H1 (cell line): ENCODE measurements at regions not wholly inside any gene's neighbourhood (a gene's known extent, or its start where the extent isn't known, plus 50 kb on each side); places are given as distances from the start of the nearest gene placed in this dataset.

Experiments
- CTCF ChIA-PET: fragments of 300-600 bp; sonication (Branson Sonifier 250); formaldehyde crosslinking; loops from one replicate; lab custom pipeline; 2021; ENCODE audit not compliant: partially characterized antibody; lab: Charles Lee
- POLR2A ChIA-PET: fragments of 300-600 bp; sonication (Branson Sonifier 250); formaldehyde crosslinking; loops from one replicate; lab custom pipeline; 2021; ENCODE audit warnings: inconsistent platforms; ENCODE audit not compliant: partially characterized antibody; lab: Charles Lee
- DNase-seq, 2 experiments: peaks; one replicate each; pipeline versions ENCODE4 v3.0.0 to v3.0.0-alpha.2; 2010 to 2022; ENCODE audit warnings: low spot score in 2 of 2, low read depth in 1 of 2, mixed read lengths in 1 of 2
- FAIRE-seq: peaks from 2 replicates; lab custom pipeline; 2011; peaks lifted over from hg19 to GRCh38; lab: Jason Lieb, UNC
- H2AFZ ChIP-seq: 2 replicates; pipeline ENCODE4 v1.8.1; 2012; ENCODE audit warnings: low read length, inconsistent platforms
- H2AK5ac ChIP-seq: 2 replicates; pipeline ENCODE4 v1.6.1; 2013; ENCODE audit warnings: low read depth, low read length
- H2BK120ac ChIP-seq: replicated peaks from 2 replicates; pipeline ENCODE3; 2013; ENCODE audit warnings: low read depth, low read length, inconsistent platforms
- H2BK12ac ChIP-seq: 2 replicates; pipeline ENCODE4 v1.6.1; 2013; ENCODE audit warnings: low read depth, low read length
- H2BK15ac ChIP-seq: 2 replicates; pipeline ENCODE4 v1.6.1; 2013; ENCODE audit warnings: low read length
- H2BK20ac ChIP-seq: 2 replicates; pipeline ENCODE4 v1.6.1; 2013; ENCODE audit warnings: low read length
- H2BK5ac ChIP-seq: 2 replicates; pipeline ENCODE4 v1.6.1; 2013; ENCODE audit warnings: low read depth, low read length
- H3K14ac ChIP-seq: 2 replicates; pipeline ENCODE4 v1.6.1; 2013; ENCODE audit warnings: inconsistent platforms; ENCODE audit not compliant: insufficient read length
- H3K18ac ChIP-seq: 2 replicates; pipeline ENCODE4 v1.6.1; 2013; ENCODE audit warnings: low read length; ENCODE audit errors: extremely low read depth
- H3K23ac ChIP-seq: 2 replicates; pipeline ENCODE4 v1.6.1; 2013; ENCODE audit warnings: inconsistent platforms; ENCODE audit not compliant: insufficient read length
- H3K23me2 ChIP-seq: 2 replicates; pipeline ENCODE4 v1.6.1; 2013; ENCODE audit warnings: low read depth, low read length
- H3K27ac ChIP-seq: 2 replicates; pipeline ENCODE4 v1.6.1; 2011; ENCODE audit warnings: low read depth, low read length, inconsistent platforms
- H3K27me3 ChIP-seq, 4 experiments: replicated peaks in 1 of 4; 1 replicate in 1 of 4; 2 replicates in 3 of 4; pipeline versions ENCODE4 v1.6.1 to v1.8.1; 2011 to 2013; ENCODE audit warnings: low read length in 3 of 4, mild to moderate bottlenecking in 3 of 4, inconsistent platforms in 2 of 4, mixed read lengths in 2 of 4, moderate library complexity in 1 of 4; ENCODE audit not compliant: control insufficient read depth in 3 of 4, insufficient read depth in 3 of 4; ENCODE audit errors: extremely low read depth in 1 of 4
- H3K36me3 ChIP-seq, 4 experiments: 2 replicates each; pipeline versions ENCODE4 v1.6.1 to v1.8.1; 2011 to 2013; ENCODE audit warnings: mild to moderate bottlenecking in 4 of 4, low read length in 3 of 4, moderate library complexity in 2 of 4, control low read depth in 1 of 4, inconsistent platforms in 1 of 4; ENCODE audit not compliant: insufficient read depth in 4 of 4, control insufficient read depth in 2 of 4
- H3K4ac ChIP-seq: replicated peaks from 2 replicates; pipeline ENCODE3; 2013; ENCODE audit warnings: low read length, low read depth, mixed read lengths, inconsistent platforms; ENCODE audit not compliant: insufficient read length
- H3K4me1 ChIP-seq, 4 experiments: replicated peaks in 1 of 4; 1 replicate in 1 of 4; 2 replicates in 3 of 4; pipeline versions ENCODE4 v1.6.1 to v1.8.1; 2011 to 2013; ENCODE audit warnings: low read length in 3 of 4, inconsistent platforms in 2 of 4, mixed read lengths in 1 of 4; ENCODE audit not compliant: insufficient read depth in 4 of 4, control insufficient read depth in 3 of 4
- H3K4me2 ChIP-seq, 2 experiments: 2 replicates each; pipeline versions ENCODE4 v1.6.1 to v1.8.1; 2011 to 2013; ENCODE audit warnings: low read depth in 2 of 2, low read length in 2 of 2, control low read depth in 1 of 2, inconsistent platforms in 1 of 2, mild to moderate bottlenecking in 1 of 2; ENCODE audit not compliant: insufficient read depth in 1 of 2
- H3K4me3 ChIP-seq, 4 experiments: fragments of 200-600, 300-600 bp in 1 of 4; sonication (generic), shearing (Covaris generic), sonication (Bioruptor Twin) in 1 of 4; 2 replicates each; pipeline versions ENCODE4 v1.5.1 to v1.8.1; 2011 to 2016; ENCODE audit warnings: low read length in 4 of 4, low read depth in 3 of 4, control low read depth in 2 of 4, inconsistent platforms in 2 of 4, mild to moderate bottlenecking in 2 of 4, mixed read lengths in 1 of 4, moderate library complexity in 1 of 4; ENCODE audit not compliant: insufficient read depth in 2 of 4; ENCODE audit errors: extremely low read depth in 1 of 4
- H3K56ac ChIP-seq: replicated peaks from 2 replicates; pipeline ENCODE3; 2013; ENCODE audit warnings: low read depth, mild to moderate bottlenecking, mixed read lengths, low read length, inconsistent platforms; ENCODE audit not compliant: insufficient read length
- H3K79me1 ChIP-seq: 2 replicates; pipeline ENCODE4 v1.6.1; 2013; ENCODE audit warnings: low read depth, low read length, control low read depth
- H3K79me2 ChIP-seq, 2 experiments: 2 replicates each; pipeline versions ENCODE4 v1.6.1 to v1.8.1; 2012 to 2013; ENCODE audit warnings: low read length in 2 of 2, mild to moderate bottlenecking in 2 of 2, inconsistent platforms in 1 of 2; ENCODE audit not compliant: insufficient read depth in 2 of 2, control insufficient read depth in 1 of 2
- H3K9ac ChIP-seq, 4 experiments: replicated peaks in 1 of 4; 1 replicate in 1 of 4; 2 replicates in 3 of 4; pipeline versions ENCODE4 v1.6.1 to v1.8.1; 2011 to 2013; ENCODE audit warnings: low read depth in 3 of 4, low read length in 3 of 4, control low read depth in 2 of 4, mild to moderate bottlenecking in 2 of 4, moderate library complexity in 2 of 4, inconsistent platforms in 1 of 4; ENCODE audit errors: extremely low read depth in 1 of 4
- H3K9me3 ChIP-seq, 2 experiments: 2 replicates each; pipeline versions ENCODE4 v1.6.1 to v1.8.1; 2012 to 2013; ENCODE audit warnings: mild to moderate bottlenecking in 2 of 2, moderate library complexity in 2 of 2, control low read depth in 1 of 2, inconsistent platforms in 1 of 2, low read depth in 1 of 2, low read length in 1 of 2, mixed read lengths in 1 of 2; ENCODE audit not compliant: insufficient read depth in 2 of 2
- H4K20me1 ChIP-seq, 2 experiments: replicated peaks in 1 of 2; 2 replicates each; pipeline versions ENCODE3 to v1.8.1; 2011 to 2013; ENCODE audit warnings: inconsistent platforms in 2 of 2, low read length in 2 of 2, mild to moderate bottlenecking in 1 of 2; ENCODE audit not compliant: insufficient read depth in 2 of 2, control insufficient read depth in 1 of 2
- H4K5ac ChIP-seq: 2 replicates; pipeline ENCODE4 v1.6.1; 2013; ENCODE audit warnings: low read length, low read depth, mixed read lengths, inconsistent platforms; ENCODE audit not compliant: insufficient read length
- H4K8ac ChIP-seq: 2 replicates; pipeline ENCODE4 v1.8.0; 2013; ENCODE audit warnings: mild to moderate bottlenecking, moderate library complexity, low read length, inconsistent platforms; ENCODE audit not compliant: insufficient read depth; ENCODE audit errors: extremely low read depth
- H4K91ac ChIP-seq: replicated peaks from 2 replicates; pipeline ENCODE3; 2013; ENCODE audit warnings: low read length, mixed read lengths, inconsistent platforms; ENCODE audit not compliant: insufficient read length
- ASH2L ChIP-seq: fragments of 200-600, 300-600 bp; sonication (generic); IDR thresholded peaks from one replicate; pipeline ENCODE4 v1.7.1; 2017; ENCODE audit warnings: low read length
- BACH1 ChIP-seq: IDR thresholded peaks from 2 replicates; pipeline ENCODE4 v1.6.1; 2012; ENCODE audit warnings: low read length, improper control_type of control experiment
- BCL11A ChIP-seq, 2 experiments: IDR thresholded peaks; one replicate each; pipeline ENCODE4 v1.6.1; 2011; ENCODE audit warnings: low read depth in 2 of 2, low read length in 2 of 2, mild to moderate bottlenecking in 2 of 2
- CHD1 ChIP-seq: IDR thresholded peaks from 2 replicates; pipeline ENCODE4 v1.6.1; 2012; ENCODE audit warnings: low read depth, low read length, improper control_type of control experiment
- E2F6 ChIP-seq: IDR thresholded peaks from 2 replicates; pipeline ENCODE4 v1.6.1; 2012; ENCODE audit warnings: inconsistent platforms
- HDAC6 ChIP-seq: IDR thresholded peaks from one replicate; pipeline ENCODE4 v1.7.1; 2012; ENCODE audit warnings: low read depth, mild to moderate bottlenecking, inconsistent platforms, low read length, moderate library complexity
- KDM1A ChIP-seq: fragments of 200-600, 300-600 bp; sonication (generic); IDR thresholded peaks from 2 replicates; pipeline ENCODE4 v1.7.1; 2016; ENCODE audit warnings: mild to moderate bottlenecking, low read length, borderline replicate concordance
- NANOG ChIP-seq: IDR thresholded peaks from 2 replicates; pipeline ENCODE4 v1.6.1; 2011; ENCODE audit warnings: low read length, low read depth, mild to moderate bottlenecking, inconsistent platforms; ENCODE audit not compliant: insufficient read depth, poor library complexity, severe bottlenecking
- NRF1 ChIP-seq: IDR thresholded peaks from 2 replicates; pipeline ENCODE4 v1.6.1; 2011; ENCODE audit warnings: mild to moderate bottlenecking, low read depth, low read length, improper control_type of control experiment
- RBBP5 ChIP-seq: IDR thresholded peaks from 2 replicates; pipeline ENCODE4 v1.7.1; 2012; ENCODE audit warnings: low read depth, mild to moderate bottlenecking, inconsistent platforms, low read length, moderate library complexity, borderline replicate concordance
- SIN3A ChIP-seq, 2 experiments: IDR thresholded peaks in 1 of 2; conservative IDR thresholded peaks in 1 of 2; 2 replicates each; pipeline ENCODE4 v1.6.1; 2011 to 2012; ENCODE audit warnings: low read length in 2 of 2, improper control_type of control experiment in 1 of 2, low read depth in 1 of 2, mild to moderate bottlenecking in 1 of 2
- SP1 ChIP-seq: IDR thresholded peaks from 2 replicates; pipeline ENCODE4 v1.6.1; 2011; ENCODE audit warnings: low read depth, low read length
- SRF ChIP-seq: IDR thresholded peaks from 2 replicates; pipeline ENCODE4 v1.6.1; 2011; ENCODE audit warnings: mild to moderate bottlenecking, low read depth, low read length, moderate library complexity
- TAF7 ChIP-seq: optimal IDR thresholded peaks from 2 replicates; pipeline ENCODE3; 2011; ENCODE audit warnings: low read depth, mild to moderate bottlenecking, inconsistent platforms, low read length, moderate library complexity, borderline replicate concordance
- TBP ChIP-seq: IDR thresholded peaks from 2 replicates; pipeline ENCODE4 v1.6.1; 2011; ENCODE audit warnings: low read depth, low read length, improper control_type of control experiment
- WGBS, 2 experiments: shearing (Covaris generic) in 1 of 2; methylation state at CpG; one replicate each; pipeline versions ENCODE4 v1.1.6 to v1.1.7; 2013 to 2015; ENCODE audit warnings: low lambda C conversion rate in 2 of 2, mixed read lengths in 2 of 2, inconsistent platforms in 1 of 2, low coverage in 1 of 2, missing lambda C conversion rate in 1 of 2; ENCODE audit not compliant: insufficient replicate concordance in 2 of 2, insufficient coverage in 1 of 2, insufficient read length in 1 of 2; ENCODE audit errors: extremely low coverage in 1 of 2, missing lambda C conversion rate in 1 of 2; 5-methylcytosine and 5-hydroxymethylcytosine counted together

- FAIRE-seq (no peak), DNase-seq (no peak)
- Histone ChIP-seq H4K5ac (no peak overlapping the region), H2AFZ (no peak overlapping the region), H4K8ac (no peak overlapping the region), H3K9me3 (no peaks in the 10 kb centered on the region), H3K18ac (no peak overlapping the region), H2BK12ac (no peak overlapping the region), H2BK20ac (no peak overlapping the region), H3K4ac (no peak overlapping the region), H3K14ac (no peak overlapping the region), H3K4me1 (no peaks in the 10 kb centered on the region), H2BK15ac (no peak overlapping the region), H3K4me2 (no peak overlapping the region), H3K56ac (no peak overlapping the region), H3K9ac (no peak overlapping the region), H3K4me3 (no peak overlapping the region), H2AK5ac (no peak overlapping the region), H3K27ac (no peak overlapping the region), H4K91ac (no peak overlapping the region), H3K79me2 (no peaks in the 10 kb centered on the region), H3K23me2 (no peaks in the 10 kb centered on the region), H2BK120ac (no peak overlapping the region), H3K36me3 (no peaks in the 10 kb centered on the region), H3K23ac (no peak overlapping the region), H3K27me3 (no peaks in the 10 kb centered on the region), H3K79me1 (no peaks in the 10 kb centered on the region), H4K20me1 (no peaks in the 10 kb centered on the region), H2BK5ac (no peak overlapping the region)
- ChIA-PET POLR2A (no interaction called here), CTCF (interaction anchor here (0.8 to 1.3 kb wide), 2 partner anchors 14 to 71 kb away, joined by 3 read pairs; no protein-coding TSS in a partner anchor)
- WGBS, 2 experiments, result 86% methylated on average over 1 of the region's 1 CpG; no CpG with 5 or more reads in 1 of the 2 experiments
- TF ChIP-seq SRF, result no peak
- TF ChIP-seq TAF7, result no peak
- TF ChIP-seq NANOG, result no peak
- no peak for TF ChIP-seq CHD1
- TF ChIP-seq HDAC6, result no peak
- TF ChIP-seq SP1, result no peak
- TF ChIP-seq BACH1, result no peak
- no peak for TF ChIP-seq ASH2L
- no peak for TF ChIP-seq NRF1
- no peak for TF ChIP-seq BCL11A (IDR thresholded peaks at IDR 0.05; ENCODE audit: low read depth in 2 of 2, low read length in 2 of 2)
- no peak for TF ChIP-seq RBBP5
- TF ChIP-seq TBP, result no peak
- TF ChIP-seq SIN3A (conservative IDR thresholded peaks at IDR 0.05 in 1 of 2, IDR thresholded peaks at IDR 0.05 in 1 of 2; ENCODE audit: low read depth in 1 of 2, low read length in 2 of 2), result no peak
- no peak for TF ChIP-seq E2F6
- no peak for TF ChIP-seq KDM1A
These were observed 1119.8 kb upstream of the INTU start for GRCh38 chr4:126512979-126513378.
